ENCODE measurements at regions not wholly inside any gene's neighbourhood (a gene's known extent, or its start where the extent isn't known, plus 50 kb on each side); places are given as distances from the start of the nearest gene placed in this dataset.

DNA sequence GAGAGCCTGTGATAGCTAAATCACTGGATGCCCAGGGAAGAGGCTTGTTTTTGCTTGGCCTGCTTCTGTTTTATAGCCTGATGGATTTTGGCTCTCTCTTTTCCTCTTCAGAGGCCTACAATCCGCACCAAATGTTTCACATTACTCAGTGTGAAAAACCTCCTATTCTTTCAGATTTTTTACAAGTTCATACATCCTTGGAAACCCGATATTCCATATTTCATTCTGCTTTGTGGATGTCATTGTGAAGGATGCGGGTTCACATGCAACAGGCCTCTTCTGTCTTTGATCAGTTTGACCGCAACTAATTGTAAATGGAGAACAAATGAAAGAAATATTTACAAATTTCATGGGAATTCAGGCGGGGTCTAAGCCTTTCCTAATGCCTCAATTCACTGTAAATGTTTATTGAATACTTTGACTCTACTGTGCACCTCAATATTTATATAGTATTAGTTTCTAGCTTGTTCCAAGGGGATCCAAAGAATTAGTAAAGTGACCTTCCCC, 269.9 kb downstream of the DMRT2 start:
- TF ChIP-seq, protein P1, sequence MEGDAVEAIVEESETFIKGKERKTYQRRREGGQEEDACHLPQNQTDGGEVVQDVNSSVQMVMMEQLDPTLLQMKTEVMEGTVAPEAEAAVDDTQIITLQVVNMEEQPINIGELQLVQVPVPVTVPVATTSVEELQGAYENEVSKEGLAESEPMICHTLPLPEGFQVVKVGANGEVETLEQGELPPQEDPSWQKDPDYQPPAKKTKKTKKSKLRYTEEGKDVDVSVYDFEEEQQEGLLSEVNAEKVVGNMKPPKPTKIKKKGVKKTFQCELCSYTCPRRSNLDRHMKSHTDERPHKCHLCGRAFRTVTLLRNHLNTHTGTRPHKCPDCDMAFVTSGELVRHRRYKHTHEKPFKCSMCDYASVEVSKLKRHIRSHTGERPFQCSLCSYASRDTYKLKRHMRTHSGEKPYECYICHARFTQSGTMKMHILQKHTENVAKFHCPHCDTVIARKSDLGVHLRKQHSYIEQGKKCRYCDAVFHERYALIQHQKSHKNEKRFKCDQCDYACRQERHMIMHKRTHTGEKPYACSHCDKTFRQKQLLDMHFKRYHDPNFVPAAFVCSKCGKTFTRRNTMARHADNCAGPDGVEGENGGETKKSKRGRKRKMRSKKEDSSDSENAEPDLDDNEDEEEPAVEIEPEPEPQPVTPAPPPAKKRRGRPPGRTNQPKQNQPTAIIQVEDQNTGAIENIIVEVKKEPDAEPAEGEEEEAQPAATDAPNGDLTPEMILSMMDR (conservative IDR thresholded peaks at IDR 0.05 in 1 of 2, IDR thresholded peaks at IDR 0.05 in 1 of 2; ENCODE audit: low read depth in 1 of 2, low read length in 2 of 2) = no peak
- no peak for TF ChIP-seq EZH2 (IDR thresholded peaks at IDR 0.05; ENCODE audit: low read length, missing control alignments)

All from fibroblast of lung (primary cell).